ENCODE measurements at regions not wholly inside any gene's neighbourhood (a gene's known extent, or its start where the extent isn't known, plus 50 kb on each side); places are given as distances from the start of the nearest gene placed in this dataset.

DNA sequence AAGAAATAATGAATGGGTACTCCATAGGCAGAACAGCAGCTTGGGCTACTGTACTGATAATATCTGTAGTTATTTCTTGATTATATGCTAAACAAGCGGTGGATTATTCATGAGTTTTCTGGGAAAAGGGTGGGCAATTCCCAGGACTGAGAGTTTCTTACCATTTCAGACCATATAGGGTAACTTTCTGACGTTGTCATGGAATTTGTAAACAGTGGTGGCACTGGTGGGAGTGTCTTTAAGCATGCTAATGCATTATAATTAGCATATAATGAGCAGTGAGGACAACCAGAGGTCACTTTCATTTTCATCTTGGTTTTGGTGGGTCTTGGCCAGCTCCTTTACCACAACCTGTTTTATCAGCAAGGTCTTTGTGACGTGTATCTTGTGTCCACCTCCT lies 399.7 kb downstream of the CDC14C start:
- H3K9me3 ChIP-seq, result no peaks in the 10 kb centered on the region
- no peak overlapping the region for H3K27ac ChIP-seq
- H3K4me3 ChIP-seq, result no peak overlapping the region
- no peaks in the 10 kb centered on the region for H3K4me1 ChIP-seq
- intact Hi-C loops (cut with DNase I; ENCODE audit: low total_unique reads), result no loop called here
- DNase-seq, result no peak
- no peaks in the 10 kb centered on the region for H3K36me3 ChIP-seq
- TF ChIP-seq, protein P1, sequence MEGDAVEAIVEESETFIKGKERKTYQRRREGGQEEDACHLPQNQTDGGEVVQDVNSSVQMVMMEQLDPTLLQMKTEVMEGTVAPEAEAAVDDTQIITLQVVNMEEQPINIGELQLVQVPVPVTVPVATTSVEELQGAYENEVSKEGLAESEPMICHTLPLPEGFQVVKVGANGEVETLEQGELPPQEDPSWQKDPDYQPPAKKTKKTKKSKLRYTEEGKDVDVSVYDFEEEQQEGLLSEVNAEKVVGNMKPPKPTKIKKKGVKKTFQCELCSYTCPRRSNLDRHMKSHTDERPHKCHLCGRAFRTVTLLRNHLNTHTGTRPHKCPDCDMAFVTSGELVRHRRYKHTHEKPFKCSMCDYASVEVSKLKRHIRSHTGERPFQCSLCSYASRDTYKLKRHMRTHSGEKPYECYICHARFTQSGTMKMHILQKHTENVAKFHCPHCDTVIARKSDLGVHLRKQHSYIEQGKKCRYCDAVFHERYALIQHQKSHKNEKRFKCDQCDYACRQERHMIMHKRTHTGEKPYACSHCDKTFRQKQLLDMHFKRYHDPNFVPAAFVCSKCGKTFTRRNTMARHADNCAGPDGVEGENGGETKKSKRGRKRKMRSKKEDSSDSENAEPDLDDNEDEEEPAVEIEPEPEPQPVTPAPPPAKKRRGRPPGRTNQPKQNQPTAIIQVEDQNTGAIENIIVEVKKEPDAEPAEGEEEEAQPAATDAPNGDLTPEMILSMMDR (IDR thresholded peaks at IDR 0.05), result no peak
- H3K27me3 ChIP-seq, result no peaks in the 10 kb centered on the region

- Histone ChIP-seq H3K9me3 (no peaks in the 10 kb centered on the region), H3K27me3 (no peaks in the 10 kb centered on the region), H3K4me3 (no peak overlapping the region), H3K27ac (no peak overlapping the region), H3K4me1 (no peaks in the 10 kb centered on the region), H3K36me3 (no peaks in the 10 kb centered on the region)
- DNase-seq, result no peak
- intact Hi-C loops (cut with DNase I; ENCODE audit: low total_unique reads), result no loop called here
- TF ChIP-seq, protein P1 (IDR thresholded peaks at IDR 0.05), result no peak
Measured at GRCh38 chr7:49324707-49325106, 400.4 kb downstream of the CDC14C start.

GRCh38 chr7:49325571-49325970 lies 401.2 kb downstream of the CDC14C start:
- Histone ChIP-seq H3K9me3 (no peaks in the 10 kb centered on the region), H3K4me1 (no peaks in the 10 kb centered on the region), H3K27ac (no peak overlapping the region), H3K36me3 (no peaks in the 10 kb centered on the region), H3K4me3 (no peak overlapping the region), H3K27me3 (no peaks in the 10 kb centered on the region)
- TF ChIP-seq, protein P1 (IDR thresholded peaks at IDR 0.05), result no peak
- no peak for DNase-seq
- intact Hi-C loops (cut with DNase I; ENCODE audit: low total_unique reads), result no loop called here

DNA sequence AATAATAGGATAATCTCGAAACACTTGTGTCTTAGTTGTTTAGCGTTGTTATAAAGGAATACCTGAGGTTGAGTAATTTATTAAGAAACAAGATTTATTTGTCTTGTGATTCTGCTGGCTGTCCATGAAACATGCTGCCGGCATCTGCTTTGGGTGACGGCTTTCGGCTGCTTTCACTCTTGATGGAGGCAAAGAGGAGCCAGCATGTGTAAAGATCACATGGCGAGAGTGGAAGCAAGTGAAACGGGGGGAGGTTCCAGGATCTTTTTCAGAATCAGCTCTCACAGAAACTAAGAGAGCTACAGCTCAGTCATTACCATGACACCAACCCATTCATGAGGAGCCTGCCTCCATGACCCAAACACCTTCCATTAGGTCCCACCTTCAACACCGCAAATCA lies 402.8 kb downstream of the CDC14C start:
- no peaks in the 10 kb centered on the region for H3K27me3 ChIP-seq
- TF ChIP-seq, protein P1 (IDR thresholded peaks at IDR 0.05), result no peak
- intact Hi-C loops (cut with DNase I; ENCODE audit: low total_unique reads), result no loop called here

DNA sequence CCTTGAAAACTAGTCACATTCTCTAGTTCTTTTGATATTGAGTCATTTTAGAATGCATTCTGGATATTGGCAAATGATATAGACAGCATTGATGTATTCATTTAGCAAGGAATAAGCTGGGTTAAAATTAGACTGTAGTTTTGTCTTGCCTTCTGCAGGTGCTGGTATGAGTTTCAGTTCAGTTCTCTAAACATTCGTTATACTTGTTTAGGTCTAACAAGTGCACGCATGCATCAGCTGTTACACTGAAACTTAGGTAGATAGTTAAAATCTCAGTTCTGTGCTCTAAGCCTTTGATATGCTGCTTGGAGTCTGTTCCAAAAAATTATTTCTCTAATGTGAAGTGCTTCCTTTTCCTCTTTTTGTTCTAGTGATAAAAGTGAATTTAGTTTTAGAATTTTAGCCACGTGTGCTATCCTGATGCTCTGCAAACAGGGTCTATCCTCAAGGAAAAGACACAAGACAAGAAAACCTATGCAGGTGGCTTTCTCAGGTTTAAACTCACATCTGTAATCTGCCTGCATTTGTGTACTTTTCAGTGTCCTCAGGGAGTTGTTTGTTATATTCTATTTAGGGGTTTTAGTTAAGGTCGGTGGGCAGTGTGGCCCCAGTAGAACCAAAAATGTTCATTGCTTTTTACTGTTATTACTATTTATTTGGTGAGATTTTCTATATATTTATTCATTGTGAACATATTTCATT lies 409.0 kb downstream of the CDC14C start:
- H3K27ac ChIP-seq, result no peak overlapping the region
- no peak overlapping the region for H3K4me3 ChIP-seq
- DNase-seq, result no peak
- no peaks in the 10 kb centered on the region for H3K36me3 ChIP-seq
- no peaks in the 10 kb centered on the region for H3K4me1 ChIP-seq
- H3K9me3 ChIP-seq, result no peaks in the 10 kb centered on the region
- no peaks in the 10 kb centered on the region for H3K27me3 ChIP-seq
- intact Hi-C loops (cut with DNase I; ENCODE audit: low total_unique reads), result no loop called here
- TF ChIP-seq, protein P1 (IDR thresholded peaks at IDR 0.05), result no peak

More for the DNA sequence above, 402.8 kb downstream of the CDC14C start:
- no peak for DNase-seq
- Histone ChIP-seq H3K27ac (no peak overlapping the region), H3K9me3 (no peaks in the 10 kb centered on the region), H3K36me3 (no peaks in the 10 kb centered on the region), H3K4me1 (no peaks in the 10 kb centered on the region), H3K4me3 (no peak overlapping the region)

DNA sequence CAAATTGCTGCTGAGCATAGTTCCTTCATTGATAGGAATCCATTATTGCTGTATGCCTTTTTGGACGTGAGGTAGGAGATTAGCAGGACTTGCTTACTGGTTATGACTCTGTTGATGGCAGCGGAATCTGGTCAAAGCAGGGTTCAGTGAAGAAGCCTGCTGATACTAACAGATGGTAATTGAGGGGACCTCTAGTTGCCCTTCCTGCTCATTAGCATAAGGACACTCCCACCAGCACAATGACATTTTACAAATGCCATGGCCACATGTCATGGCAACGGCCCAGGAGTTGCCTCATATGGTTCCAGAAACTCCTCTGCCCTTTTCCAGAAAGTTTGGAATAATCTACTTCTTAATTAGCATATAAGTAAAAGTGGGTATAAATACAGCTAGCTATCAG lies 417.5 kb downstream of the CDC14C start:
- DNase-seq, result no peak
- Histone ChIP-seq H3K9me3 (no peaks in the 10 kb centered on the region), H3K27ac (no peak overlapping the region), H3K4me1 (no peaks in the 10 kb centered on the region), H3K4me3 (no peak overlapping the region), H3K27me3 (no peaks in the 10 kb centered on the region), H3K36me3 (no peaks in the 10 kb centered on the region)
- intact Hi-C loops (cut with DNase I; ENCODE audit: low total_unique reads), result no loop called here
- TF ChIP-seq, protein P1 (IDR thresholded peaks at IDR 0.05), result no peak

Data from tibial artery (tissue), 4 donors.